DOHH2 (cell line): ENCODE measurements at regions not wholly inside any gene's neighbourhood (a gene's known extent, or its start where the extent isn't known, plus 50 kb on each side); places are given as distances from the start of the nearest gene placed in this dataset.

Source experiments
- H3F3A ChIP-seq: fragments of 200-600 bp; sonication (generic), shearing (Covaris generic); 2 replicates; pipeline ENCODE4 v1.6.0; 2016; ENCODE audit warnings: antibody characterized with exemption, mild to moderate bottlenecking; ENCODE audit not compliant: control insufficient read depth, insufficient read depth
- H3K27ac ChIP-seq: fragments of 200-600 bp; sonication (generic); 2 replicates; pipeline ENCODE4 v1.5.1; 2014; ENCODE audit warnings: low read depth, mild to moderate bottlenecking, low read length, moderate library complexity
- H3K27me3 ChIP-seq: fragments of 200-600 bp; sonication (generic); 2 replicates; pipeline ENCODE4 v1.6.1; 2014; ENCODE audit warnings: mild to moderate bottlenecking, low read length, mixed read lengths; ENCODE audit not compliant: control insufficient read depth
- H3K36me3 ChIP-seq: fragments of 200-600 bp; sonication (generic); 2 replicates; pipeline ENCODE4 v1.6.1; 2014; ENCODE audit warnings: mild to moderate bottlenecking, low read length, moderate library complexity, mixed read lengths; ENCODE audit not compliant: control insufficient read depth
- H3K4me1 ChIP-seq: fragments of 200-600 bp; sonication (generic); 2 replicates; pipeline ENCODE4 v1.6.1; 2014; ENCODE audit warnings: mild to moderate bottlenecking, low read length, mixed read lengths; ENCODE audit not compliant: control insufficient read depth
- H3K4me2 ChIP-seq: fragments of 200-600 bp; sonication (generic); 2 replicates; pipeline ENCODE4 v1.6.0; 2014; ENCODE audit warnings: mild to moderate bottlenecking, low read length, moderate library complexity
- H3K4me3 ChIP-seq: fragments of 200-600 bp; sonication (generic); 2 replicates; pipeline ENCODE4 v1.5.1; 2014; ENCODE audit warnings: mild to moderate bottlenecking, low read length, mixed read lengths
- H3K79me2 ChIP-seq: fragments of 200-600 bp; sonication (generic); 2 replicates; pipeline ENCODE4 v1.6.1; 2014; ENCODE audit warnings: mild to moderate bottlenecking, low read length, mixed read lengths; ENCODE audit not compliant: control insufficient read depth
- H3K9me2 ChIP-seq: fragments of 200-600 bp; sonication (generic); replicated peaks from 2 replicates; pipeline ENCODE4 v1.6.1; 2014; ENCODE audit warnings: mild to moderate bottlenecking, low read length, mixed read lengths; ENCODE audit not compliant: control insufficient read depth
- H3K9me3 ChIP-seq: fragments of 200-600 bp; sonication (generic); 2 replicates; pipeline ENCODE4 v1.6.1; 2014; ENCODE audit warnings: antibody characterized with exemption, low read length, mixed read lengths; ENCODE audit not compliant: control insufficient read depth, insufficient read depth
- H4K20me1 ChIP-seq: fragments of 200-600 bp; sonication (generic); 2 replicates; pipeline ENCODE4 v1.6.0; 2014; ENCODE audit warnings: low read depth, mild to moderate bottlenecking, antibody characterized with exemption, low read length, moderate library complexity; ENCODE audit not compliant: control insufficient read depth, insufficient read depth
- EZH2phosphoT487 ChIP-seq: fragments of 200-600 bp; sonication (generic); IDR thresholded peaks from 2 replicates; pipeline ENCODE4 v1.6.1; 2017; ENCODE audit warnings: borderline replicate concordance, mild to moderate bottlenecking, antibody characterized with exemption, low read length, moderate library complexity, mixed read lengths
- TF ChIP-seq, protein P1 (sequence below): fragments of 200-600 bp; sonication (generic); IDR thresholded peaks from one replicate; pipeline ENCODE4 v1.5.1; 2014; ENCODE audit warnings: antibody characterized with exemption, mild to moderate bottlenecking, low read depth, low read length; ENCODE audit not compliant: poor library complexity, severe bottlenecking

DNA sequence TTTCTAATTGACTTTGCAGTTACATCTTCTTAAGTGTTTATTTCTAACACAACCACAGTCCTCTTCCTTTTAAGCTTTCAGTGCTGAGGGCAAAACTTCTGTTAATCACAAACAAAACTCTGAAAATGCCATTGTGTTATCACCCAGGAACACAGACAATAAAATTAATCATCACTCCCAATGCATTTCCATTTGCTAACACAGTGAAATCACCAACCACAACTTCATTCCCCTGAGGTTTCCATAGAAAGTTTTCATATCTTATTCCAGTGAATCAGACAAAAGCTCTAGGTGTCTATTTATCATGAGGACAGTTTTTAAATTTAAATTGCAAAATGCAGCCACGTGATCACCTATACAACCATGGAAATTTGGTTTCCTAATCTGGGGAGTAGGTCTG, 516.2 kb upstream of the TSPY4 start:
- Histone ChIP-seq H4K20me1 (no peaks in the 10 kb centered on the region), H3K27ac (no peak overlapping the region), H3K9me2 (no peaks in the 10 kb centered on the region)

DNA sequence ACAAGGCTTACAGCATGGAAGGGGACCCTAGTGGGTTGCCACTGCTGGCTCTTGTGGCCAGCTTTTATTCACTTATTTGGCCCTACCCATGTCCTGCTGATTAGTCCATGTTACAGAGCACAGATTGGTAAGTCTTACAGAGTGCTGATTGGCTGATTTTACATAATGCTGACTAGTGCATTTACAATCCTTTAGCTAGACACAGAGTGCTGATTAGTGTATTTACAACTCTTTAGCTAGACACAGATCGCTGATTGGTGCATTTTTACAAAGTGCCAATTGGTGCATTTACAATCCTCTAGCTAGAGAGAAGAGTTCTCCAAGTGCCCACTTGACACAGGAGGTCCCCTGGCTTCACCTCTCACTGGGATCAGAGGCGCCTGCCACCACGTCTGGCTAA, 485.0 kb upstream of the TSPY4 start:
- H3K79me2 ChIP-seq, result no peaks in the 10 kb centered on the region
- no peak for TF ChIP-seq EZH2phosphoT487
- TF ChIP-seq, protein P1, sequence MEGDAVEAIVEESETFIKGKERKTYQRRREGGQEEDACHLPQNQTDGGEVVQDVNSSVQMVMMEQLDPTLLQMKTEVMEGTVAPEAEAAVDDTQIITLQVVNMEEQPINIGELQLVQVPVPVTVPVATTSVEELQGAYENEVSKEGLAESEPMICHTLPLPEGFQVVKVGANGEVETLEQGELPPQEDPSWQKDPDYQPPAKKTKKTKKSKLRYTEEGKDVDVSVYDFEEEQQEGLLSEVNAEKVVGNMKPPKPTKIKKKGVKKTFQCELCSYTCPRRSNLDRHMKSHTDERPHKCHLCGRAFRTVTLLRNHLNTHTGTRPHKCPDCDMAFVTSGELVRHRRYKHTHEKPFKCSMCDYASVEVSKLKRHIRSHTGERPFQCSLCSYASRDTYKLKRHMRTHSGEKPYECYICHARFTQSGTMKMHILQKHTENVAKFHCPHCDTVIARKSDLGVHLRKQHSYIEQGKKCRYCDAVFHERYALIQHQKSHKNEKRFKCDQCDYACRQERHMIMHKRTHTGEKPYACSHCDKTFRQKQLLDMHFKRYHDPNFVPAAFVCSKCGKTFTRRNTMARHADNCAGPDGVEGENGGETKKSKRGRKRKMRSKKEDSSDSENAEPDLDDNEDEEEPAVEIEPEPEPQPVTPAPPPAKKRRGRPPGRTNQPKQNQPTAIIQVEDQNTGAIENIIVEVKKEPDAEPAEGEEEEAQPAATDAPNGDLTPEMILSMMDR, result no peak
- H3K27me3 ChIP-seq, result no peaks in the 10 kb centered on the region
- no peak overlapping the region for H3K4me2 ChIP-seq
- H3K9me3 ChIP-seq, result no peaks in the 10 kb centered on the region
- no peak overlapping the region for H3K4me3 ChIP-seq
- H4K20me1 ChIP-seq, result no peaks in the 10 kb centered on the region
- H3K36me3 ChIP-seq, result no peaks in the 10 kb centered on the region
- no peaks in the 10 kb centered on the region for H3F3A ChIP-seq
- H3K9me2 ChIP-seq, result no peaks in the 10 kb centered on the region
- no peak overlapping the region for H3K27ac ChIP-seq
- no peaks in the 10 kb centered on the region for H3K4me1 ChIP-seq

More for the DNA sequence above, 516.2 kb upstream of the TSPY4 start:
- Histone ChIP-seq H3K4me3 (no peak overlapping the region), H3K4me1 (no peaks in the 10 kb centered on the region), H3K9me3 (no peaks in the 10 kb centered on the region), H3K79me2 (no peaks in the 10 kb centered on the region), H3K36me3 (no peaks in the 10 kb centered on the region), H3K4me2 (no peak overlapping the region), H3K27me3 (no peaks in the 10 kb centered on the region), H3F3A (no peaks in the 10 kb centered on the region)
- TF ChIP-seq, protein P1, result no peak
- no peak for TF ChIP-seq EZH2phosphoT487

DNA sequence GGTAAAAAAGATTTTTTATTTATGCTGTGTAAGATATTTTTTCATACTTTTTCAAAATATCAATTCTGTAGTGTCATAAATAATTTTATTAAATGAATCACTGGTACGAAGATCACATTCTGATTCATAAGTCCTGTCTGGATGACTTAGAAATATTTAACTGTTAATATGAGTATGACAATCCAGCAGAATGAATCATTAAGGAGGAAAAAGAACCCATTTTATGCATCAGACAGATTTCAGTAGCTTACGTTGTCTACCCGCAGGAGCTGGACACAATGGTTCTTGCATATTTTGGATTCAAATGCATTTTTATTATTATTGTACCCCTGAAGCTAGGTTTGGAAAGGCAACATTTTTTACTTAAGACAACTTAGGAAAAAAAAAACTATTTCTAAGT, 448.9 kb upstream of the TSPY4 start:
- no peaks in the 10 kb centered on the region for H3F3A ChIP-seq
- no peaks in the 10 kb centered on the region for H3K36me3 ChIP-seq
- no peak overlapping the region for H3K4me2 ChIP-seq
- no peaks in the 10 kb centered on the region for H3K9me2 ChIP-seq
- no peaks in the 10 kb centered on the region for H3K27me3 ChIP-seq
- no peaks in the 10 kb centered on the region for H3K79me2 ChIP-seq
- no peak overlapping the region for H3K4me3 ChIP-seq
- H4K20me1 ChIP-seq, result no peaks in the 10 kb centered on the region
- no peaks in the 10 kb centered on the region for H3K4me1 ChIP-seq
- H3K9me3 ChIP-seq, result no peaks in the 10 kb centered on the region
- H3K27ac ChIP-seq, result no peak overlapping the region
- TF ChIP-seq, protein P1, result no peak
- TF ChIP-seq EZH2phosphoT487, result no peak

DNA sequence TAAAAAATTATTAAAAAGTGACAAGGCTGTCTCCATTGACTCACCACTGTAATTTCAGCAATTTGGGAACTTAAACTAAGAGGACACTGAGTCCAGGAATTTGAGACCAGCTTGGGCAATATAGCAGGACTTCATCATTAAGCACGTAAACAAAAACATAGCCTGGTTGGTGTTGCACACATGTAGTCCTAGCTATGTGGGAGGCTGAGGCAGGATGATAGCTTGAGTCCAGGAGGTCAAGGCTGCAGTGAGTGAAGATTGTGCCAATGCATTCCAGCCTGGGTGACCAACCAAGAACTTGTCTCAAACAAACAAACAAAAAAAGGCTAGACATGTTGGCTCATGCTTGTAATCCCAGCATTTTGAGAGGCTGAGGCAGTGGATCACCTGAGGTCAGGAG, 439.4 kb upstream of the TSPY4 start:
- no peaks in the 10 kb centered on the region for H4K20me1 ChIP-seq
- H3K27me3 ChIP-seq, result no peaks in the 10 kb centered on the region
- no peaks in the 10 kb centered on the region for H3K9me2 ChIP-seq
- no peaks in the 10 kb centered on the region for H3K79me2 ChIP-seq
- no peak overlapping the region for H3K4me2 ChIP-seq
- no peaks in the 10 kb centered on the region for H3F3A ChIP-seq
- H3K9me3 ChIP-seq, result no peaks in the 10 kb centered on the region
- H3K4me1 ChIP-seq, result no peaks in the 10 kb centered on the region
- no peaks in the 10 kb centered on the region for H3K36me3 ChIP-seq
- H3K4me3 ChIP-seq, result no peak overlapping the region
- no peak overlapping the region for H3K27ac ChIP-seq
- no peak for TF ChIP-seq EZH2phosphoT487
- TF ChIP-seq, protein P1, result no peak
